ENCODE measurements at regions not wholly inside any gene's neighbourhood (a gene's known extent, or its start where the extent isn't known, plus 50 kb on each side); places are given as distances from the start of the nearest gene placed in this dataset.

- no peak for TF ChIP-seq ZNF318 (IDR thresholded peaks at IDR 0.05; ENCODE audit: borderline replicate concordance in 1 of 2, low read depth in 1 of 2)
These were observed 67.9 kb upstream of the COL13A1 start (continued) for GRCh38 chr10:69733791-69734261.

GRCh38 chr10:69734416-69734796 is 67.3 kb upstream of the COL13A1 start:
- WGBS (ENCODE audit: insufficient coverage, low coverage, missing lambda C conversion rate), result 12% methylated on average over 8 of the region's 8 CpGs
- FAIRE-seq (no peak), DNase-seq (ENCODE audit: extremely low read depth in 1 of 4, low spot score in 3 of 4) (no peak), ATAC-seq (peak; percentile 4; the same call in 1 of the 3 replicates)
- Histone ChIP-seq H3K79me2 (ENCODE audit: control insufficient read depth, insufficient read depth, low read length) (no peaks in the 10 kb centered on the region), H3K27ac (ENCODE audit: extremely low read depth, low read depth, low read length) (no peak overlapping the region), H3K9me1 (ENCODE audit: control insufficient read depth, insufficient read depth, low read length) (no peaks in the 10 kb centered on the region), H3K4me3 (no peak overlapping the region), H3K4me1 (replicated peaks in 1 of 2; ENCODE audit: control insufficient read depth in 2 of 2, insufficient read depth in 2 of 2, low read length in 2 of 2) (peaks cover 6 to 18% of the 10 kb centered on the region in 2 experiments), H4K20me1 (replicated peaks; ENCODE audit: control insufficient read depth, insufficient read depth, low read length) (peaks cover 4% of the 10 kb centered on the region), H3K9me3 (replicated peaks; ENCODE audit: control insufficient read depth, insufficient read depth, low read depth, low read length) (no peaks in the 10 kb centered on the region), H3K36me3 (ENCODE audit: control insufficient read depth, insufficient read depth, low read length) (no peaks in the 10 kb centered on the region), H2AFZ (ENCODE audit: low read depth, low read length) (no peak overlapping the region), H3K4me2 (ENCODE audit: insufficient read depth, low read length) (peak overlapping the region; percentile 58), H3K9ac (ENCODE audit: insufficient read depth in 1 of 2, low read depth in 2 of 2, low read length in 2 of 2) (no peak overlapping the region), H3K27me3 (ENCODE audit: control insufficient read depth in 2 of 2, insufficient read depth in 2 of 2, low read length in 2 of 2) (peaks cover 0 to 26% of the 10 kb centered on the region in 2 experiments; a peak in 2 of 5 replicates)
- ChIA-PET POLR2A (interaction anchor here (1.4 kb wide), 1 partner anchor 16 kb away, joined by 3 read pairs; no protein-coding TSS in a partner anchor), CTCF (ENCODE audit: low intra/inter-chr PET ratio) (no interaction called here)
- in situ Hi-C loops (cut with MboI) (no loop called here), intact Hi-C loops (cut with micrococcal nuclease) (no loop called here)
- no TSS peak for BruUV-seq (replicated peaks)
- no peak for TF ChIP-seq LCOR (CRISPR knock-in tag; IDR thresholded peaks at IDR 0.05)
- TF ChIP-seq ZNF655 (CRISPR knock-in tag; IDR thresholded peaks at IDR 0.05), result no peak
- TF ChIP-seq BDP1 (IDR thresholded peaks at IDR 0.05; ENCODE audit: insufficient read depth, insufficient read length), result no peak
- no peak for TF ChIP-seq CC2D1A (IDR thresholded peaks at IDR 0.05)
- TF ChIP-seq KLF6 (CRISPR knock-in tag; IDR thresholded peaks at IDR 0.05; ENCODE audit: borderline replicate concordance), result no peak
- TF ChIP-seq GMEB1 (CRISPR knock-in tag; IDR thresholded peaks at IDR 0.05), result no peak
- no peak for TF ChIP-seq HMG20A (CRISPR knock-in tag; conservative IDR thresholded peaks at IDR 0.05)

Data from K562 (cell line).